ENCODE measurements at regions not wholly inside any gene's neighbourhood (a gene's known extent, or its start where the extent isn't known, plus 50 kb on each side); places are given as distances from the start of the nearest gene placed in this dataset.

DNA sequence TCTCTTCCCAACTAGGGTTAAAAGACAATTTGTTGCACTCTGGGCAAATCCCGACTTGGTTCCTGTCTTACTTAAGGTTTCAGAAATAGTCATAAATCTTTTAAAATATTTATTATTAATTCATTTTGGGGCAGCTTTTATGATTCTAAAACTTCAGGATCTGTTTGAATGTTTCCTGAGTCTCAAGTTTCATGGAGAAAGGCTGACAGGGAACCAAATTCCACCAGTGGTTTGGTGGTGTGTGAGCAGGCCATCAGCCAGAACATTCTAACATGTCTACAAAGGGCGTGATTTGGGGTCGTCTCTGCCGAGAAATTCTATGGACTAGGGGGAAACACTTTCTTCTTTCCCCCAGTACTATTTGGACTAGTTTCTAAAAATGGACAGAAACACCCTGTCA is 366.4 kb downstream of the ZNF521 start (continued):
- no peak for TF ChIP-seq CHD7 (IDR thresholded peaks at IDR 0.05; ENCODE audit: insufficient replicate concordance, low read length)
- no peak for TF ChIP-seq SRF (IDR thresholded peaks at IDR 0.05; ENCODE audit: low read depth, low read length)
- TF ChIP-seq SIN3A (conservative IDR thresholded peaks at IDR 0.05 in 1 of 2, IDR thresholded peaks at IDR 0.05 in 1 of 2; ENCODE audit: low read depth in 1 of 2, low read length in 2 of 2): no peak
- TF ChIP-seq RAD21 (IDR thresholded peaks at IDR 0.05 in 1 of 2, conservative IDR thresholded peaks at IDR 0.05 in 1 of 2; ENCODE audit: low read depth in 2 of 2, low read length in 2 of 2): no peak
- no peak for TF ChIP-seq TEAD4 (IDR thresholded peaks at IDR 0.05; ENCODE audit: low read depth, low read length)
- no peak for TF ChIP-seq TAF7 (optimal IDR thresholded peaks at IDR 0.05; ENCODE audit: borderline replicate concordance, low read depth, low read length)
- no peak for TF ChIP-seq ASH2L (IDR thresholded peaks at IDR 0.05; ENCODE audit: low read length)
- no peak for TF ChIP-seq RNF2 (IDR thresholded peaks at IDR 0.05; ENCODE audit: borderline replicate concordance, low read depth, low read length, missing control alignments, poor library complexity, severe bottlenecking)
